MCF 10A (cell line): ENCODE measurements at regions not wholly inside any gene's neighbourhood (a gene's known extent, or its start where the extent isn't known, plus 50 kb on each side); places are given as distances from the start of the nearest gene placed in this dataset.

Experiments
- BruUV-seq: library from RNA; stranded (reverse); fragments of 400-500 nt; replicated peaks from 2 replicates; lab custom pipeline; 2021; lab: Mats Ljungman, UMichigan
- CTCF ChIA-PET: fragments of 300-600 bp; sonication (Branson Sonifier 250); formaldehyde crosslinking; extraction: SDS; loops from one replicate; lab custom pipeline; 2021; ENCODE audit warnings: antibody characterized with exemption, inconsistent platforms; lab: Yijun Ruan, JAX
- POLR2A ChIA-PET: fragments of 300-600, 350-650 bp; sonication (Branson Sonifier 250); formaldehyde crosslinking; extraction: SDS; loops from one replicate; lab custom pipeline; 2020; ENCODE audit warnings: antibody characterized with exemption, inconsistent platforms; lab: Yijun Ruan, JAX
- DNase-seq: peaks from one replicate; pipeline ENCODE4 v3.0.0-alpha.2; 2018; ENCODE audit not compliant: unreplicated experiment
- H3K27ac Mint-ChIP-seq: one replicate; pipeline ENCODE4 v1.8.0; 2022; ENCODE audit warnings: mild to moderate bottlenecking, low read depth, mixed read lengths; ENCODE audit not compliant: unreplicated experiment
- H3K27me3 Mint-ChIP-seq: one replicate; pipeline ENCODE4 v1.8.0; 2022; ENCODE audit warnings: mixed read lengths; ENCODE audit not compliant: insufficient read depth, unreplicated experiment
- H3K36me3 Mint-ChIP-seq: one replicate; pipeline ENCODE4 v1.8.0; 2022; ENCODE audit warnings: mild to moderate bottlenecking, moderate library complexity, mixed read lengths; ENCODE audit not compliant: insufficient read depth, unreplicated experiment
- H3K4me1 Mint-ChIP-seq: one replicate; pipeline ENCODE4 v1.8.0; 2022; ENCODE audit warnings: mixed read lengths; ENCODE audit not compliant: insufficient read depth, unreplicated experiment
- H3K4me3 Mint-ChIP-seq: one replicate; pipeline ENCODE4 v1.8.0; 2022; ENCODE audit warnings: mild to moderate bottlenecking, moderate library complexity, mixed read lengths; ENCODE audit not compliant: unreplicated experiment
- H3K9me3 Mint-ChIP-seq: one replicate; pipeline ENCODE4 v1.8.0; 2022; ENCODE audit warnings: mixed read lengths; ENCODE audit not compliant: unreplicated experiment
- intact Hi-C: fragments of 100-400 bp; cut with micrococcal nuclease; formaldehyde crosslinking; loops from 2 replicates; pipeline ENCODE4 v1.14.1; 2022
- TF ChIP-seq, protein P1 (sequence below): fragments of 200-600 bp; IDR thresholded peaks from one replicate; pipeline ENCODE4 v1.8.0; 2022; ENCODE audit warnings: antibody characterized with exemption, mild to moderate bottlenecking; ENCODE audit not compliant: unreplicated experiment

DNA sequence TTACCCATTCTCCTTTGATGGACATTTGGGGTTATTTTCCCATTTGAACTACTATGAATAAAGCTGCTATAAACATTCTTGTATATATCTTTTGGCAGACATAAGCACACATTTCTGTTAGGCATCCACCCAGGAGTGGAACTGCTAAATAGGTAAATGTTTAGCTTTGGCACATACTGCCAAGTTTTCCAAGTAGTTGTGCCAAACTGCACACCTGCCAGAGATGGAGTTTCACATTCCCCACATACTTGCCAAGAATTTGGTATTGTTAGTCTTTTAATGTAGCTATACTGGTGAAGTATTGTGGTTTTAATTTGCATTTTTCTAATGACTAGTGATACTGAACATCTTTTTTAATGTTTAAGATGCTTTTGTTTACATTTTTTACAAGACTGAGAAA lies 201.0 kb downstream of the GXYLT1 start:
- no TSS peak for BruUV-seq
- ChIA-PET POLR2A (no interaction called here), CTCF (interaction anchor here (1.2 to 1.6 kb wide), 2 partner anchors 80 to 81 kb away, joined by 3 read pairs; no protein-coding TSS in a partner anchor)
- intact Hi-C loops = no loop called here
- Mint-ChIP-seq H3K36me3 (no peaks in the 10 kb centered on the region), H3K9me3 (peaks cover 11% of the 10 kb centered on the region), H3K27me3 (peaks cover 37% of the 10 kb centered on the region), H3K4me1 (no peaks in the 10 kb centered on the region), H3K27ac (no peak overlapping the region), H3K4me3 (no peak overlapping the region)
- no peak for DNase-seq
- TF ChIP-seq, protein P1, sequence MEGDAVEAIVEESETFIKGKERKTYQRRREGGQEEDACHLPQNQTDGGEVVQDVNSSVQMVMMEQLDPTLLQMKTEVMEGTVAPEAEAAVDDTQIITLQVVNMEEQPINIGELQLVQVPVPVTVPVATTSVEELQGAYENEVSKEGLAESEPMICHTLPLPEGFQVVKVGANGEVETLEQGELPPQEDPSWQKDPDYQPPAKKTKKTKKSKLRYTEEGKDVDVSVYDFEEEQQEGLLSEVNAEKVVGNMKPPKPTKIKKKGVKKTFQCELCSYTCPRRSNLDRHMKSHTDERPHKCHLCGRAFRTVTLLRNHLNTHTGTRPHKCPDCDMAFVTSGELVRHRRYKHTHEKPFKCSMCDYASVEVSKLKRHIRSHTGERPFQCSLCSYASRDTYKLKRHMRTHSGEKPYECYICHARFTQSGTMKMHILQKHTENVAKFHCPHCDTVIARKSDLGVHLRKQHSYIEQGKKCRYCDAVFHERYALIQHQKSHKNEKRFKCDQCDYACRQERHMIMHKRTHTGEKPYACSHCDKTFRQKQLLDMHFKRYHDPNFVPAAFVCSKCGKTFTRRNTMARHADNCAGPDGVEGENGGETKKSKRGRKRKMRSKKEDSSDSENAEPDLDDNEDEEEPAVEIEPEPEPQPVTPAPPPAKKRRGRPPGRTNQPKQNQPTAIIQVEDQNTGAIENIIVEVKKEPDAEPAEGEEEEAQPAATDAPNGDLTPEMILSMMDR = no peak

DNA sequence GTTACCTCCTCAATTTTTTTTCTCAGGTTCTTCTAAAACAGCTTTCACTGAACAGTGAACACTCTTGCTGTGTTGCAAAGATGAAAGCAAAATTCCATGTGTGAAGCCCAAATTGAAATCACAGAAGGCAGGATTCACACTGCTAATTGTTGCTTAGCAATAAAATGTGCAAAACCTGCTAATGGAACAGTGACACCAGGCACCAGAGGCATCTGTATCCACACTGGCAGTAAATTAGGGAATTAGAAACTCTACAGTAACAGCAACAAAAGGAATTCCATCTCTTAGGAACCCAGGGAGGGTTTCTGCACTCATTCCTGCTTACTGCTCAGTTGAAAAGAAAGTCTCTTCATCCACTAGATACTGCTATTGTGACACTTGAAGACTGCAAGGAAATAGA lies 202.3 kb downstream of the GXYLT1 start:
- peaks cover 10% of the 10 kb centered on the region for H3K9me3 Mint-ChIP-seq
- BruUV-seq = no TSS peak
- intact Hi-C loops = no loop called here
- CTCF ChIA-PET = no interaction called here
- H3K4me1 Mint-ChIP-seq = no peaks in the 10 kb centered on the region
- peaks cover 29% of the 10 kb centered on the region for H3K27me3 Mint-ChIP-seq
- TF ChIP-seq, protein P1 = no peak
- DNase-seq = no peak
- POLR2A ChIA-PET = no interaction called here
- no peaks in the 10 kb centered on the region for H3K36me3 Mint-ChIP-seq
- H3K27ac Mint-ChIP-seq = no peak overlapping the region
- no peak overlapping the region for H3K4me3 Mint-ChIP-seq

DNA sequence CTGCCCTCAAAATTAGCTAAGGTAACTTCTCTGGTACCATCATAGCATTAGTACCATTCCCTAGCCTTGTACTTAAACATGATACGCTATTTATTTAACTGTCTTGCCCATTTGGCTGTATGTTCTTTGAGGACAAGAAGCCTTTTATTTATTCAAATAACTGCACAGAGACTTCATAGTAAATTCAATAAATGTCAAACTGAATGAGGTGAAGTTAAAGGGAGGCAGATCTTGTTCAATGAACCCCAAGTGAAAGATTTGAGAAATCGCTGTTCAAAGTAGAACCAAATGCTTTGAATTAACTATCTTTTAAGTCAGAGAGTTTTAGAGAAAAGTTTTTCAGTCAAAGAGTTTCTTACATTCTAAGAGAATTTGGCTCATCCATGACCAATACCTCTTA lies 203.6 kb downstream of the GXYLT1 start:
- no peak for DNase-seq
- intact Hi-C loops = no loop called here
- Mint-ChIP-seq H3K4me1 (no peaks in the 10 kb centered on the region), H3K9me3 (no peaks in the 10 kb centered on the region), H3K4me3 (no peak overlapping the region), H3K36me3 (no peaks in the 10 kb centered on the region), H3K27ac (no peak overlapping the region), H3K27me3 (peaks cover 30% of the 10 kb centered on the region)
- TF ChIP-seq, protein P1 = no peak
- ChIA-PET POLR2A (no interaction called here), CTCF (no interaction called here)
- no TSS peak for BruUV-seq

DNA sequence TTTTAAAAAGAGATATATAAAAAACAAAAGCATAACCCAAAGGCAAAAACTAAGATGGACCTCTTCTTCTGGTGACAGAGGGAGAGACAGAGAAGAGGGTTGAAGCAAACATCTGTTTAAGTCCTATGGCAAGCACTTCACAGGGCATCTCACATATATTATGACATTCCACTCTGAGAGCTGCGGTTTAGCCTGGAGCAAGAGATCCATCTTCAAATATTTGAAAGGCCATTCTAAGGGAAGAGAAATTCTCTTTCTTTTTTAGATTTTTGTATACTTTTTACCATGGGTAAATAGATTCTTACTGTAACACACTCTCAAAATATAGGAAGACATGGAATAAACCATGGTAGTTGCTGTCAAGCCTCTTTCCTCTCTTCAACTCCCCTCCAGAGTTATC lies 204.1 kb downstream of the GXYLT1 start:
- H3K4me3 Mint-ChIP-seq = no peak overlapping the region
- ChIA-PET POLR2A (no interaction called here), CTCF (no interaction called here)
- DNase-seq = no peak
- peaks cover 31% of the 10 kb centered on the region for H3K27me3 Mint-ChIP-seq
- H3K9me3 Mint-ChIP-seq = no peaks in the 10 kb centered on the region
- no TSS peak for BruUV-seq
- TF ChIP-seq, protein P1 = no peak
- intact Hi-C loops = no loop called here
- H3K4me1 Mint-ChIP-seq = no peaks in the 10 kb centered on the region
- no peaks in the 10 kb centered on the region for H3K36me3 Mint-ChIP-seq
- no peak overlapping the region for H3K27ac Mint-ChIP-seq
